ENCODE measurements at regions not wholly inside any gene's neighbourhood (a gene's known extent, or its start where the extent isn't known, plus 50 kb on each side); places are given as distances from the start of the nearest gene placed in this dataset.

DNA sequence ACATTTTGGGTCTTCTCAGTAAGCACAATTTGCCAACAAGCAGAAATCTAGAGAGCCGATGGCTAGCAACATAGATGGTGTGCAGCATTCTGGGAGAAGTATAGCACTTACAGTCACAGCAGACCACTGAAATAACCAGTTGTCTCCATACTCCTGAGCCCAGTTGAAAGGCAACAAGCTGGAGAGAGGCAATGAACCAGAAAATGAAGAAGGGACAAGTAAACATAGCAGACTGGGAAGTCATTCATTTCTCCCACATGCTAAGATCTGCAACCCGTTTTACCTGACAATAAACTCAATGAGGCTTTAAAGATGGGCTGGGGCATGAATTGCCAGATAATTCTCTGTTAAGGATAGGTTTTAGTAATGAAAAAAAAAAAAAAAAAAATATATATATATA lies 575.6 kb upstream of the GRAMD2B start:
- no peaks in the 10 kb centered on the region for H3K4me1 ChIP-seq (replicated peaks in 1 of 2)
- 81 to 90% (median 83%) methylated on average over 2 of the region's 2 CpGs for WGBS, 4 donors
- H3K27me3 ChIP-seq: no peaks in the 10 kb centered on the region
- no peaks in the 10 kb centered on the region for H3K9me3 ChIP-seq (replicated peaks in 1 of 3)
- DNase-seq: no peak
- intact Hi-C loops (cut with DNase I): no loop called here
- no peaks in the 10 kb centered on the region for H3K36me3 ChIP-seq (replicated peaks in 1 of 2)
- H3K4me3 ChIP-seq: no peak overlapping the region
- TF ChIP-seq, protein P1, sequence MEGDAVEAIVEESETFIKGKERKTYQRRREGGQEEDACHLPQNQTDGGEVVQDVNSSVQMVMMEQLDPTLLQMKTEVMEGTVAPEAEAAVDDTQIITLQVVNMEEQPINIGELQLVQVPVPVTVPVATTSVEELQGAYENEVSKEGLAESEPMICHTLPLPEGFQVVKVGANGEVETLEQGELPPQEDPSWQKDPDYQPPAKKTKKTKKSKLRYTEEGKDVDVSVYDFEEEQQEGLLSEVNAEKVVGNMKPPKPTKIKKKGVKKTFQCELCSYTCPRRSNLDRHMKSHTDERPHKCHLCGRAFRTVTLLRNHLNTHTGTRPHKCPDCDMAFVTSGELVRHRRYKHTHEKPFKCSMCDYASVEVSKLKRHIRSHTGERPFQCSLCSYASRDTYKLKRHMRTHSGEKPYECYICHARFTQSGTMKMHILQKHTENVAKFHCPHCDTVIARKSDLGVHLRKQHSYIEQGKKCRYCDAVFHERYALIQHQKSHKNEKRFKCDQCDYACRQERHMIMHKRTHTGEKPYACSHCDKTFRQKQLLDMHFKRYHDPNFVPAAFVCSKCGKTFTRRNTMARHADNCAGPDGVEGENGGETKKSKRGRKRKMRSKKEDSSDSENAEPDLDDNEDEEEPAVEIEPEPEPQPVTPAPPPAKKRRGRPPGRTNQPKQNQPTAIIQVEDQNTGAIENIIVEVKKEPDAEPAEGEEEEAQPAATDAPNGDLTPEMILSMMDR (IDR thresholded peaks at IDR 0.05): no peak
- TF ChIP-seq POLR2A (IDR thresholded peaks at IDR 0.05): no peak
- H3K27ac ChIP-seq: no peak overlapping the region

DNA sequence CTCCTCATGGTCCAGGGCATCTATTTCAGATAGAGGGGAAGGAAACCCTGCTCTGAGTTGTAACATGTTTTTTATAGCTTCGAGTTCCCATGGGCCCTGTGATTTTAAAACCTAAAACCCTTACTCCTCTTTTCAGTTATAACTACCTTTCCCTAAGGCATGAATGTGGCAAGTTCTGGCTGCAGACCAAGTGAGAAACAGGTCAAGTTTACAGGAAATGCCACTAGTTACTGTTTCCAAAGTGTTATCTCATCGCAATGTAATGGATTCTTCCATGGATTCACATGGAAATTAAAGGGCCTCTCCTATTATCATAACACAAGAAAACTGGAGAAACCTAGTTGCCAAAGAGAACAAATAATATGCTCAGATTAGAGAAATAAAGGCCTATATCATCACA lies 574.5 kb upstream of the GRAMD2B start:
- no peaks in the 10 kb centered on the region for H3K4me1 ChIP-seq (replicated peaks in 1 of 2)
- H3K36me3 ChIP-seq (replicated peaks in 1 of 2): no peaks in the 10 kb centered on the region
- no peaks in the 10 kb centered on the region for H3K9me3 ChIP-seq (replicated peaks in 1 of 3)
- no peak overlapping the region for H3K27ac ChIP-seq
- no peak overlapping the region for H3K4me3 ChIP-seq
- no peaks in the 10 kb centered on the region for H3K27me3 ChIP-seq
- intact Hi-C loops (cut with DNase I): no loop called here
- 72 to 81% (median 78%) methylated on average over 2 of the region's 2 CpGs for WGBS, 4 donors
- DNase-seq: no peak
- TF ChIP-seq, protein P1 (IDR thresholded peaks at IDR 0.05): no peak
- no peak for TF ChIP-seq POLR2A (IDR thresholded peaks at IDR 0.05)

DNA sequence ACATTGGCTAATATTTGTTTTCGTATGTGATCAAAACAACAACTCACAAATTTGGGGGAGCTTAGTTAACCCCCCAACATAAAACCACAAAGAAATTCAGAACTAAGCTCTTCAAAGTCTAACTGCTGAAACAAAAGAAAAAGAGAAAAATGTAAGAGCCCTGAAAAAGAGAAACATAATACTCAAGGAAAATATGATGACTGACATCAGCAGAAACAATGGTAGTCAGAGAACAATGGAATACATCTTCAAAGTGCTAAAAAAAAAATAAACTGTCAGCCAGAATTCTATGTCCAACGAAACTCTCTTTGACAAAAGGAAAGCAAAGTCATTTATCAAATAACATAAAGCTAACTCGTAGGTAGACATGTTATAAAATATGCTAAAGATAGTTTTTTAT lies 566.3 kb upstream of the GRAMD2B start:
- Histone ChIP-seq H3K4me1 (replicated peaks in 1 of 2) (no peaks in the 10 kb centered on the region), H3K4me3 (no peak overlapping the region), H3K9me3 (replicated peaks in 1 of 3) (no peaks in the 10 kb centered on the region), H3K27me3 (no peaks in the 10 kb centered on the region), H3K27ac (no peak overlapping the region), H3K36me3 (replicated peaks in 1 of 2) (no peaks in the 10 kb centered on the region)
- DNase-seq: no peak
- intact Hi-C loops (cut with DNase I): no loop called here
- TF ChIP-seq, protein P1 (IDR thresholded peaks at IDR 0.05): no peak
- TF ChIP-seq POLR2A (IDR thresholded peaks at IDR 0.05): no peak
- 44 to 50% (median 47%) methylated on average over 3 of the region's 3 CpGs for WGBS, 4 donors

DNA sequence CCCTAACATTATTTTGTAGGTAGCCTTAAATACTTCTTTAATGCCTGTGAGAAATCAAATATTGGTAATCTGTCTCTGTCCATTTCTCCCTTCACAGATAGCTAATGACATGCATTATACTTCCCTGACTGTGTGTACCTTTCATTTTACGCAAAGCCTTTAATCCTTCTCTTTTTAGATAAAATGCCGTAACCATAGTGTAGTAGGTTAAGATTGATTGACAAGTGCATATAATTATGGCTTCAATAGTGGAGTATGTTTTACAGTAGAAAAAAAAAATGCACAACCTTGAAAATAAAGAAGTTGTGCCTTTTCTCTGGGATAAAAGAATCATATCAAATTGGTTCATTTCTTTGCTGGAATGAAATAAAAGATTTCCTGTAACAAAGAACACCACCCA lies 559.6 kb upstream of the GRAMD2B start:
- TF ChIP-seq, protein P1 (IDR thresholded peaks at IDR 0.05): no peak
- no peak for TF ChIP-seq POLR2A (IDR thresholded peaks at IDR 0.05)
- Histone ChIP-seq H3K4me1 (replicated peaks in 1 of 2) (no peaks in the 10 kb centered on the region), H3K9me3 (replicated peaks in 1 of 3) (no peaks in the 10 kb centered on the region), H3K27ac (no peak overlapping the region), H3K4me3 (no peak overlapping the region), H3K36me3 (replicated peaks in 1 of 2) (no peaks in the 10 kb centered on the region), H3K27me3 (no peaks in the 10 kb centered on the region)
- DNase-seq: no peak
- intact Hi-C loops (cut with DNase I): no loop called here
- 76 to 85% (median 79%) methylated on average over 2 of the region's 2 CpGs for WGBS, 4 donors
